Right renal pelvis (tissue), 4 donors: ENCODE measurements at regions not wholly inside any gene's neighbourhood (a gene's known extent, or its start where the extent isn't known, plus 50 kb on each side); places are given as distances from the start of the nearest gene placed in this dataset.
"Not testable (repeated sequence)": the region's sequence is repeated elsewhere in the genome, so short reads cannot be mapped to it uniquely, and the experiment has no call there.

Experiments used
- DNase-seq, 4 donors: peaks; one replicate each; pipeline ENCODE4 v3.0.0-alpha.2; 2013; ENCODE audit warnings: low read depth in 4 of 4, low spot score in 3 of 4, missing footprints in 1 of 4

DNA sequence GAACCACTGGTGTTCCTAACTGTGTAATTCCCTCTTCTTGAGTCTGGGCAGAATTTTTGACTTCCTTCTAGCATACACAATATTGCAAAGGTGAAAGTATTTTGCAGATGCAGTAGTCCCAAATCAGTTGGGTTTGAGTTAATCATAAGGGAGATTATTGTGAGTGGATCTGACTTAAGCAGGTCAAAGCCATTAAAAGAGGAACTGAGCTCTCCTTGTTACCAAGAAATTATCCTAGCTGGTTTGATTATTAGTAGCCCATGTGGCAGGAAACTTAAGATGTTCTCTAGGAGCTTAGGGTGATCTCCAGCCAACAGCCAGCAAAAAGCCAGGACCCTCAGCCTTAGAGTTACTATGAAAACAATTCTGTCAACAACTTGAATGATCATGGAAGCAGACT, 221.8 kb downstream of the RPIA start:
- DNase-seq: no peak

DNA sequence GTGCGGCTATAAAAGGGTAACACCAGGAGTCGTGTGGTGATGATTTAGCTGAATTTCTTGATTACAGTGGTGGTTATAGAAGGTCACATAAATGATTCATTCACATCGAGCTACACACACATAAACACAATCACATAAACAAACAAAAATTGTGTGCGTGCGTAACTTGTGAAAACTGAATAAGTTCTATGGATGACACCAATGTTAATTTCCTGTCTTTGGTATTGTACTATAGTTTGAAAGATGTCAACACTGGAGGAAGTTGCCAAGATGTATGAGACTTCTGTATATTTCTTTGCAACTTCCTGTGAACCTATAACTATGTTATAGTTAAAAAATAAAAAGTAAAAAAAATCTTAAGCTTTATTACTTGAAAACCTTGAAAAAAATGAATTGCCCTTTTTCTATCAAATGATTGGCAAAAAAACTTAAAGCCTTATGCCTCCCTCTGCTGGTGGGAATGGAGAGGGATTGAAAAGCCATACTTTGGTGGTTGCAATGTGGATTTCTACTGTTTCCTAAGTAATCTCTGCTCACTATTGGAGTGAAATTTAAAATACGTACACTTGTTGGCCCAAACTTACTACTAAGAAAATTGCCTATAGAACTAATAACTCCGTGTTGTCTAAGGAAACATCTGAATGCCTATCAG, 227.7 kb downstream of the RPIA start:
- DNase-seq: no peak

DNA sequence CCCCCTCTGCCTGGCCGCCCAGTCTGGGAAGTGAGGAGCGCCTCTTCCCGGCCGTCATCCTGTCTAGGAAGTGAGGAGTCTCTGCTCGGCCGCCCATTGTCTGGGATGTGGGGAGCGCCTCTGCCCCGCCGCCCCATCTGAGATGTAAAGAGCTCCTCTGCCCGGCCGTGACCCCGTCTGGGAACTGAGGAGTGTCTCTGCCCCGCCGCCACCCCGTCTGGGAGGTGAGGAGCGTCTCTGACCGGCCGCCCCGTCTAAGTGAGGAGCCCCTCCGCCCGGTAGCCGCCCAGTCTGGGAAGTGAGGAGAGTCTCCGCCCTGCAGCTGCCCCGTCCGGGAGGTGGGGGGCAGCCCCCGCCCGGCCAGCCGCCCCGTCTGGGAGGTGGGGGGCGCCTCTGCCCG, 228.9 kb downstream of the RPIA start:
- not testable (repeated sequence) for DNase-seq

DNA sequence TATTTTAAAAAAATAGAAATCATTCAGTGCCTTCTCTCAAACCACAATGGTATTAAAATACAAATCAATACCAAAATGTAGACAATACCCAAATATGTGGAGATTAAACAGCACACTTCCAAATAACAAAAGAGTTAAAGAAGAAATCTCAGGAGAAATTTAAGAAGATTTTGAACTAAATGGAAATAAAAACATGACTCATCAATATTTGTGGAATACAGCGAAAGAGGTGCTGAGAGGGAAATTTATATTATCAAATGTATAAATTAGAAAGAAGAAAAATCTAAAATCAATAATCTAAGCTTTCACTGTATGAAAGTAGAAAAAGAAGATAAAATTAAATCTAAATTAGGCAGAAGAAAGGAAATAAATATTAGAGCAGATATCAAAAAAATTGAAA, 233.1 kb downstream of the RPIA start:
- DNase-seq: no peak

- DNase-seq: no peak
Measured at GRCh38 chr2:88925770-88926462, 234.4 kb downstream of the RPIA start.

DNA sequence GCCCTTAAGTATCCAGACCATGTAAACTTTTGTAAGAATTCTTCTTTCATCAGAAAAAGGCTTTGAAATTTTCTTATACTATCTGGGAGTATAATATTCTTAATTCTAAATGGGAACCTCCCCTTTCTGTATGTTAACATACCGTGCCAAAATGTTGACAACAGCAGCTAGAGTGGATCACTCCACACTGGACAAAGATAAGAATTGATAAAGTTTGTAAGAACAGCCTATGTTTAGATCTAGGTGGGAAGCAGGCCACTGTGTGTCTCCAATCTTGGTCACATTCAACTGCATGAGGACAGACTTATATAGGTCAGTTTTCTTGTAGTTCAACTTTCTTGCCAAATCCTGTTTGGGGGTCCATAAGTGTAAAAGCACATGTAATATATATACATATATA, 235.7 kb downstream of the RPIA start:
- DNase-seq: no peak

GRCh38 chr2:88930659-88931058, 239.2 kb downstream of the RPIA start:
- DNase-seq: no peak

DNA sequence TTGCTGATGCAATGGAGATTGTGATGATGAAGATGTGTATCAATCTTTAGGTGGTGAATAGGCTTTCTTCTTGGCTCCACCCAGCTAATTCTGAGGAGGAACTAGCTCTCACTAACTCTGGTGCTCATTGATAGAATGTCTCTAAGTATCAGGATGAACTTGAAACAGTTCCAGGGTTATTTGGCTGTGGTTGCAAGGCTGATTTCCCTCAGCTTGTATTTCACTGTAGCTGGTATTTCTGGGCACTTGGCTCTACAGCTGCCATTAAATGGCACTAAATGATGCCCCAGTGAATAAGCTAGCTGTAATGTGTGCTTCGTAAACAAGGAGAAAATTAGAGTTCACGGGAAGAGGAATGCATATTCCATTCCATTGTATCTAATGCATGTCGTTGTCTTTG, 241.2 kb downstream of the RPIA start:
- DNase-seq: no peak

- no peak for DNase-seq
Measured at GRCh38 chr2:88933091-88933490, 241.6 kb downstream of the RPIA start.

- peak in 1 of 4 donors; percentile 16 for DNase-seq
Measured at GRCh38 chr2:88933980-88934379, 242.5 kb downstream of the RPIA start.

GRCh38 chr2:88941178-88941577, 249.7 kb downstream of the RPIA start:
- DNase-seq: not testable (repeated sequence)

- no peak for DNase-seq
Measured at GRCh38 chr2:88942798-88943197, 251.3 kb downstream of the RPIA start.

DNA sequence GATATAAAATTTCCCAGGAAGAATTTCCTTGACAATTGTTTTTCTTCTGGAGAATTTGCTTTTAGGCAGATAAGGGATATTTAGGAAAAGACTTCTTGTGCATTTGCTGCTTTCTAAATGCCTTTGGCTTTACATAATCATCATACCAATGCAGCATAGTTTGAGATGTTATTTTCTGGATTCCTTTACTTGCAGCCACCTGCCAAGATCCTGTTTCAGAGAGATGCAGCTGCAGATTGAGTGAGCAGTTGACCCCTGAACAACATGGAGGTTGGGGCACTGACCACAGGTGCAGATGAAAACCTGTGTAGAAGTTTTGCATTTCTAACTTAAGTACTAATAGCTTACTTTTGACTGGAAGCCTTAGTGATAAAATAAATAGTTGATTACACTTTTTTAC, 257.9 kb downstream of the RPIA start:
- DNase-seq: no peak

DNA sequence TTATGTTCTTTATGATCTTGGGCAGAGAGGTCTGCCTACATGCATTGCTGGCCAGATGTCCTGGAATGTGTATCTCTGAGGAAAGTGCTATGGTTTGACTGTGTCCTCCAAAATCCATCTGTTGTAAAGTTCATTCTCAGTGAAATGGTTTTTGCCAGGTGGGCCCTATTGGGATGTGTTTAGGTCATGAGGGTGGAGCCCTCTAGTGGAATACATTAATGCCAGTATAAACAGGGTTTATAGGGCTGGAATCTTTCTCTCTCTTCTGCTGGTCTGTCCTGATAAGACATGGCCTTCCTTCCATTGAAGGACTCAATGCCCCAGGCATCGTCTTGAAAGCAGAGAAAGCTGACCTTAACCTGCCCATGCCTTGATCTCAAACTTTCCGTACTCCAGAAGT, 258.5 kb downstream of the RPIA start:
- no peak for DNase-seq

- DNase-seq: no peak
Measured at GRCh38 chr2:88955607-88956006, 264.1 kb downstream of the RPIA start.

DNA sequence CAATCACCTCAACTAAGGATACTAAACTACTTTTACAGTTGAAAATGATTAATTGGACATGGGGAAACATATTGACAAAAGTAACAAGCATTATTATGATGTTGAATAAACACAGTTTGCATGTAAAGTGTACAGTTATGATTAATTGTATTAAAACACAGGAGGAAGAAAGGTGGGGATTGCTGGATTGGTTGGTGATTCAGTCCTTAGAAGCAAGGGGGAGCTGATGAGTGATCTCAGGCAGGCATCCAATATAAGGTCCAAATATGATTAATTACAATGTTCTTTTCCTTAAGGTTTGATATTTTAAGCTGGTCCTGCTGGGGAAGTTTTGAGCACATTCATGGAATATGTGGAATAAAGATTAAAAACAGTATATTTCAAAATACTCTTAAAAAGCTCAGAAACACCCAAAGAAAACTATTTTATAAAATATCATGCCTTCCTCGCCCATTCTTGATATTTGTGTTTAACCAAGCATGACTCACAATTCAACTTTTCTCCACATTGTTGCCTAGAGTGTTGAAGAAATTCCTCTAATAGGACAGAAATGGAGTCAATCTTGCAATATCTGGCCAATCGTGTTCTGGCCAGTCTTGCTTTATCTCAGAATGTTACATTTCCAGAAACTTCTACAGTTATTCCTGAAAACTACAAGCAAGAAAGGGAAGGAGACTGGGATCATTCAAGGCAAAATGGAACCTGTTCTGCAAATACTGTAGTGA, 268.2 kb downstream of the RPIA start:
- no peak for DNase-seq

DNA sequence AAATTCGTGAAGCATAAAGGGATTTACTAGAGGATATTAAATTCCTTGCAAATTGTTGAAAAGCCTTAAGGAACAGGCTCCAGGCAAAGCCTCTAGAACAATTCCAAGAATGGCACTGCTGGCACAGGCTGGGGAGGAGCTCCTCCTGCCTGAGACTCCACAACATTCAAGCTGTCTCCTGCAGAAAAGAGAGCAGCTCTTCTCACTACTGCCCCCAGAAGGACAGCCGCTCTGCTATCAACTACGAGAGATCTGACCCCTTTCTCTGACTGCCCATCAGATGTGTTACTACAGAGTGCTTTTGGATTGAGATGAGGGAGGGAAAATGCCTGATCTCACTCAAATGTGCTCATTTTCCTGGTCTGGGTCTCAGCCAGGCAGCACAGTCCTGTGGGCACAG, 269.9 kb downstream of the RPIA start:
- DNase-seq: not testable (repeated sequence)

GRCh38 chr2:88967844-88968243, 276.4 kb downstream of the RPIA start:
- no peak for DNase-seq

GRCh38 chr2:88978011-88978410, 286.5 kb downstream of the RPIA start:
- not testable (repeated sequence) for DNase-seq

DNA sequence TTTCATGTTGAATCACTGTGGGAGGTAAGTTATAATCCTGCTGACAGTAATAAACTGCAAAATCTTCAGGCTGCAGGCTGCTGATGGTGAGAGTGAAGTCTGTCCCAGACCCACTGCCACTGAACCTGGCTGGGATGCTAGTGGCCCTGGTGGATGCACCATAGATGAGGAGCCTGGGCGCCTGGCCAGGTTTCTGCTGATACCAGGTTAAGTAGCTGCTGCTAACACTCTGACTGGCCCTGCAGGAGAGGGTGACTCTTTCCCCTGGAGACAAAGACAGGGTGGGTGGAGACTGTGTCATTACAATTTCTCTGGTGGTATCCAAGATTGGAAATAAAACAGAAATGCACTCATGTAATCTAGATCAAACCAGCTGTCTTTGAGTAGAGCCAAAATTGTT, 287.0 kb downstream of the RPIA start:
- DNase-seq: not testable (repeated sequence)

DNA sequence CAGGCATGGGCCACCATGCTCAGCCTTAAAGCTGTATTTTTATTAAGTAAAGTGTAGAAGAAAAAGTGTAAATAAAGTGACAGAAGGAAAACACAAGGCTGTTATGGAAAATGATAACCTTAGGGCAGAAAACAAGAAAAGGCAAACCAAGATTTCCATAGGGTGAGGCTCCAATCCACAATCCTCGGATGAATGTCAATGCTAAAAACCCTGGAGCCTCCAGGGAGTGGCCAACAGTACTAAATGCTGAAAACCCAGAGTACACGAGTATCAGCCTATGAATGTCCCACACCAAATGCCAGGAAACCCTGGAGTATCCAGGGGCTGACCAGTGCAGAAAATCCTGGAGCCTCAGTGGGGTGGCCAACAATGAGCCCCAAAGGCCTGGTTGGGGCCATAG, 292.6 kb downstream of the RPIA start:
- DNase-seq: not testable (repeated sequence)
